Dedifferentiated amniotic fluid mesenchymal stem cell (primary cell): ENCODE measurements at regions not wholly inside any gene's neighbourhood (a gene's known extent, or its start where the extent isn't known, plus 50 kb on each side); places are given as distances from the start of the nearest gene placed in this dataset.
A peak's percentile ranks its signal among the peaks of the same experiment; 100 is the strongest.
"Not testable (repeated sequence)": the region's sequence is repeated elsewhere in the genome, so short reads cannot be mapped to it uniquely, and the experiment has no call there.

Experiments used
- DNase-seq: peaks from one replicate; pipeline ENCODE4 v3.0.0-alpha.2; 2016; ENCODE audit errors: extremely low spot score

DNA sequence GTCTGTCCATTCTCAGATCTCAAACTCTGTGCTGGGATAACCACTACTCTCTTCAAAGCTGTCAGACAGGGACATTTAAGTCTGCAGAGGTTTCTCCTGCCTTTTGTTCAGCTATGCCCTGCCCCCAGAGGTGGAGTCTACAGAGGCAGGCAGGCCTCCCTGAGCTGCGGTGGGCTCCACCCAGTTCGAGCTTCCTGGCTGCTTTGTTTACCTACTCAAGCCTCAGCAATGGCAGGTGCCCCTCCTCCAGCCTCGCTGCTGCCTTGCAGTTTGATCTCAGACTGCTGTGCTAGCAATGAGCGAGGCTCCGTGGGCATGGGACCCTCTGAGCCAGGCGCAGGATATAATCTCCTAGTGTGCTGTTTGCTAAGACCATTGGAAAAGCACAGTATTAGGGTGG is 53.1 kb upstream of the HUNK start:
- DNase-seq: not testable (repeated sequence)

DNA sequence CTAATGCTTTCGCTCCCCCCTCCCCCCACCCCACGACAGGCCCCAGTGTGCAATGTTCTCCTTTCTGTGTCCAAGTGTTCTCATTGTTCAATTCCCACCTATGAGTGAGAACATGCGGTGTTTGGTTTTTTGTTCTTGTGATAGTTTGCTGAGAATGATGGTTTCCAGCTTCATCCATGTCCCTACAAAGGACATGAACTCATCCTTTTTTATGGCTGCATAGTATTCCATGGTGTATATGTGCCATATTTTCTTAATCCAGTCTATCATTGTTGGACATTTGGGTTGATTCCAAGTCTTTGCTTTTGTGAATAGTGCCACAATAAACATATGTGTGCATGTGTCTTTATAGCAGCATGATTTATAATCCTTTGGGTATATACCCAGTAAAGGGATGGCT is 58.5 kb upstream of the HUNK start:
- DNase-seq: not testable (repeated sequence)

DNA sequence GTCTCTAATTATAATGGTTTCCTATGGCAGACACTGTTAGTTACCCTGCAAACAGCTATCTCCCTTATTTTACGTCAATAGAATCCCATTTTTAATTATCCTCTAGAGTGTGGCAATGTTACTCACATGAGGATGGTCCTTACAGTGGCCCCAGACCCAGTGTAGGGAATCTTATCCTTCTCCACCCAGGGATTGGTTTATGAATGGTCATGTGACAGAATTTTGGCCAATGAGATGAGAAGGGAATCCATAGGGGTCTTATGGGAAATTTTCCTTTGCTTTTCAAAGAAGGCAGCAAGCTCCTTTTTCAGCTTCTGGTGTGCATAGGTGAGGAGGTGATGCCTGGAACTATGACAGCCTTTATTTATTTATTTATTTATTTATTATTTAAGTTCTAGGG is 59.0 kb upstream of the HUNK start:
- no peak for DNase-seq

DNA sequence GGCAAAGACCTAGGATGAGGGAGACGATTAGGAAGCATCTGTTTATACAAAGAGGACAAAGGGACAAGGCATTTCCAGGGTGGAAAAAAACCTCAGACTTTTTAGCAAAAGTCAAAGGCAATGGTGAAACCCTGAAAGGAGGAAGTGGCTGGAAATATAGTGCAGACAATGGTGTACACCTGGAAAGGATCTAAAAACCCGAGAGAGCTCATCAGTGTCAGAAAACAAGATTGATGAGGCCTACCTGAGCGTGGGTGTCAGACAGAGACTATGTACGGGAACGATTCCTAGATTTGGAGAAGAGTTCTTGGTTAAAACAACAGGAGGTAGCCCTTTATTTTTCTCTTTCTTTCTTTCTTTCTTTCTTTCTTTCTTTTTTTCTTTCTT is 68.8 kb upstream of the HUNK start:
- DNase-seq: no peak

DNA sequence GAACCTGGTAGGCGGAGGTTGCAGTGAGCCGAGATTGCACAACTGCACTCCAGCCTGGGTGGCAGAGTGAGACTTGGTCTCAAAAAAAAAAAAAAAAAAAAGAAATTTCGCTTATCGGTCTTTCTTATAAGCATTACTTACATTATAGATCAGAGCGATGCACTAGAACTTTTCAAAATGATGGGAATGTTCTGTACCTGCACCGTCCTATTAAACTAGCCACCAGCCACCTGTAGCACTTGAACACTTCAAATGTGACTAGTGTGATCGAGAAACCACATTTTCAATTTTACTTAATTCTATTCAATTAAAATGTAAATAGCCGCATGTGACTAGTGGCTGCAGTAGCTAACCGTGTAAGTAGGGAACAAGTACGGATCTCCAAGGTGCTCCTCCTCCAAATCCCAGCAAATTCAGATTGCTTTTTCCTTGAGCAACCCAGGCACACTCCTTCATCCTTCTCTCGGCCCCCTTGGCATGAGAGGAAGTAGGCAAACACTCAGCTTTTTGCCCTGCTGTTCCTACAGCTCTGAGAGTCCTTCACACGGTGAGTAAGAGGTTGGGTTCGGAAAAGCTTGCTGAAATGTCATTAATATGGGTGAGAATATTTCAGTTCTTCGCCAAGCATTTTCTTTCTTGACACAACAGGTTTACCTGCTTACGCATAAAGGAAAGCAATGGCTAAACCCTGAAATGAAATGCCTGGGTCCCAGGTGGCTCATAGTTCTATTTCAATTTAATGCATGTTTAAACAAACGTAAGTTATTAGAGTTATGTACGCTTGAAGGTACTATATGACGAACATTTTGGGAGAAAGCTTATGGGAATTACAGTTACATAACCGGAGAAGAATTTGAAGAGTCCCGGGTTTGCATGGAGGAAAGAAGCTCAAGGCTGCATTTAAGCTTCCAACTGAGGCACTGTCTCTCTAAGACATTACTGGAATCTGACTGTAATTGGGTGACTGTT is 69.5 kb upstream of the HUNK start:
- no peak for DNase-seq

DNA sequence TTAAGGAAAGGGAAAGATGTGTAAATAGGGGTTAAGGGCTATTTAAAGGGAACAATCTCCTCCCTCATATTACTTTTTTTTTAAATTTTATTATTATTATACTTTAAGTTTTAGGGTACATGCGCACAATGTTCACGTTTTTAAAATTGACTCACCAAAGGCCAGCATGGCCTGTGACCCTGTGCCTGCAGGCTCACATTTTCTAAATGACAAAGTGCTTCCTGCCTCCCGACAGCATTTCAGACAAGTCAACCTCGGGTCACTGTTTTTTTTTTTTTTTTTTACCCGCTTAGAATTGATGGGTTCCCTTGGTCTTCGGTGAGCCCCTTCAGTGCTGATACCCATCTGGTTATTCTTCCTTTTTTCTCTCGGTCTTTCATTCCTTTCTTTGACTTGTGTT is 70.4 kb upstream of the SCAF4 start:
- DNase-seq: no peak

DNA sequence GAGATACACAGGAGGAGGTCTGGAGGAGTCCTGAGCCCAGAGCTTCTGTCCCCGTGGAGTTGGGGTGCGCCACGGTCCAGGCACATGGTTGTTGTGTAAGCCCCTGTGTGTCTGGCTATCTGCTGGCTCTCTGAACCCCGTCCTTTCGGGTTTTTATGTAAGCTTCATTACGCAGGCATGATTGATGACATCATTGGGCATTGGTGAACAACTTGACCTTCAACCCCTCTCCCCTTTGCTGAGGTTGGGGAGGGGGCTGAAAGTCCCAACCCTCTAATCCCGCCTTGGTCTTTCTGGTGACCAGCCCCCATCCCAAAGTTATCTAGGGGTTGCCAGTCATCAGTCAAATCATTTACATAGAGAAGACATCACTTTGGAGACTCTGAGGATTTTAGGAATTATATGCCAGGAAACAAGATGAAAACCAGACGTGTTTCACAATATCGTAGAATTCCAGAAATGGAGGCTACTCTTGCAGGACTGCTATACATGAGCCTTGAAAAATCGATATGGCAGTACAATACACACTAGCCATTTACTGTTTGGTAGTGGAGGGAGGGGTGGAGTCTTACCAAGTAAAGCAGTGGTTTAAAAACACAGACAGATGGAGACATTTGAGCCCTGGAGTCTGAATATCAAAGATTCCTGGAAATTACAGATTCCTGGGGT is 69.8 kb upstream of the SCAF4 start:
- no peak for DNase-seq

DNA sequence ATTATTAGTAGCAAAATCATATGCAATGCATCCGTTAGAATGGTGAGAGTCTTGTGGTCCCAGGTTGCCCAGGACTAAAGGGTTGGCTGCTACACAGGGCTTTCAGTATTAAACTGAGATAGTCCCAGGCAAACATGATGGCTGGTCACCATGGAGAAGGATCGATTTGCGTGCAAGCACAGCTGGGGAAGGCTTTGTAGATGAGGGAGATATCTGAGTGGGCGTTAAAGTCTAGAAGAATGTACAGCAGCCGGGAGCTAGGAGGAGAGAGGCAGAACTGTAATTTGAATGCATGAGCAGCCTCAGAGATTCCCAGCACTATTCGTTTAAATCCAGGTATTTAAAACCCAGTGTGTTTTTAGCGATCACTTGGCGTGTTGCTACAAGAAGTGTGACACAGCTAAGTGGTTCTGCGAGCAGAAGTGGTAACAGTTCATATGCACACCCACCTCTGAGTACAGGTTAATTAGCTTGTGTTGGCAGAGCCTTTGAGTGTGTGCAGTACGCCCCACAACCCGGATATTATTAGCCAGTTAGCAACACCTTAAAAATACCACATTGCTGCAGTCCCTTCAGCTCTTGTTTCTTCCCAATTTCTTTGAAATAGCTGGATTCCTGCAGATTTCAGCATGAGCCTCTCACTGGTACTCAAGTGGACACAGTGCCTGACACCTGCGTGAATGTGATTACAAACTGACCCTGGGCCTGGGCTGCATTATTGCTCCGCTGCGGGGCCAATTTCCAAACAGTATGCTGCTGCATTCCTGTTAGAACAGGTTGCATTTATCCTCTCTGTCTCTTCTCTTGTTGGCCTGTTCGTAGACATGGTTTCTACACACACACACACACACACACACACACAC is 67.2 kb upstream of the SCAF4 start:
- DNase-seq: no peak

DNA sequence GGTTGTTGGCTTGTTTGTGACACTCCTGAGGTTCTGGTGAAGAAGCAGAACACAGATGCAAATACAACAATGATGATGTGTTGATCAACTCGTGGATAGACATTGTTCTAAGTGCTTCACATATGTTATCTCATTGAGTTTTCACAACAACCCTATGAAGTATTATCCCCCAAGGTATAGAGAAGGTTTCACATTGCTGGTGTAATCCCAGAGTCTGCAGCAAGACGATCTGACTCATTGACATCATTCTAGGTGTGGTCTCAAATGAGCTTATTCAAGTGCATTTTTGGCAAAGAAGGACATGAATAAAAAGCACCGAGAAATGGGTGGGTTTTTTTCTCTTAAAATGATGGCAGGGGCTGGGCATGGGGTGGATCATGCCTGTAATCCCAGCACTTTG is 64.1 kb upstream of the SCAF4 start:
- DNase-seq: no peak

DNA sequence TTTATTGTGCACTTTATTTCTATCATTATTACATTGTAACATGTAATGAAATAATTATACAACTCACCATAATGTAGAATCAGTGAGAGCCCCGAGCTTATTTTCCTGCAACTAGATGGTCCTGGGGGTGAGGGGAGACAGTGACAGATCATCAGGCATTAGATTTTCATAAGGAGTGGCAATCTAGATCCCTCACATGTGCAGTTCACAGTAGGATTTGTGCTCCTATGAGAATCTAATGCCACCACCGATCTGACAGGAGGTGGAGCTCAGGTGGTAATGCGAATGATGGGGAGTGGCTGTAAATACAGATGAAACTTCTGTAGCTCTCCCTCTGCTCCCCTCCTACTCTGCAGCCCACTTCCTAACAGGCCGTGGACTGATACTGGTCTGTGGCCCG is 58.5 kb upstream of the SCAF4 start:
- not testable (repeated sequence) for DNase-seq

DNA sequence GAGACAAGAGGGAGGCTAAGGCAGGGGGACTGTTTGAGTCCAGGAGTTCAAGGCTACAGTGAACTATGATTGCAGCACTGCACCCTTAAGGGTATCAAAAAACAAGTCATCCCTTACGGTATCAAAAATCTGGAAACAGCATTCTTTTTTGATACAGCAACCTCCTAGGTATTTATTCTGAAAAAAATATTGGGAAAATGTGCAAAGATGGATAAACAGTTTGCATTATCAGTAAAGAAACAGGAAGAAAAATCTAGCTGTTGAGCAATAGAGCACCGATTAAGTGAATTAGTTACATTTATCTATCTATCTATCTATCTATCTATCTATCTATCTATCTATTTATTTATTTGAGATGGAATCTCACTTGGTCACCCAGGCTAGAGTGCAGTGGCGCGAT is 56.7 kb upstream of the SCAF4 start:
- DNase-seq: no peak

DNA sequence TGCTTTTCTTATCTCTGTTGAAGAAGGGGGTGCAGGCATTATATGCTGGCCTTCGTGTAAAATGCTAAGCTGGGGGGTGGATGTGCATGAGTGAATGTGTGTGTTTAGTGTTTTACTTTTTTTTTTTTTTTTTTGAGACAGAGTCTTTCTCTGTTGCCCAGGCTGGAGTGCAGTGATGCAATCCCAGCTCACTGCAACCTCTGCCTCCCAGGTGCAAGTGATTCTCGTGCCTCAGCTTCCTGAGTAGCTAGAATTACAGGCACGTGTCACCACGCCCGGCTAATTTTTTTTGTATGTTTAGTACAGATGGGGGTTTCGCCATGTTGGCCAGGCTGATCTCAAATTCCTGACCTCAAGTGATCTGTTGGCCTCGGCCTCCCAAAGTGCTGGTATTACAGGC is 55.8 kb upstream of the SCAF4 start:
- DNase-seq: not testable (repeated sequence)

DNA sequence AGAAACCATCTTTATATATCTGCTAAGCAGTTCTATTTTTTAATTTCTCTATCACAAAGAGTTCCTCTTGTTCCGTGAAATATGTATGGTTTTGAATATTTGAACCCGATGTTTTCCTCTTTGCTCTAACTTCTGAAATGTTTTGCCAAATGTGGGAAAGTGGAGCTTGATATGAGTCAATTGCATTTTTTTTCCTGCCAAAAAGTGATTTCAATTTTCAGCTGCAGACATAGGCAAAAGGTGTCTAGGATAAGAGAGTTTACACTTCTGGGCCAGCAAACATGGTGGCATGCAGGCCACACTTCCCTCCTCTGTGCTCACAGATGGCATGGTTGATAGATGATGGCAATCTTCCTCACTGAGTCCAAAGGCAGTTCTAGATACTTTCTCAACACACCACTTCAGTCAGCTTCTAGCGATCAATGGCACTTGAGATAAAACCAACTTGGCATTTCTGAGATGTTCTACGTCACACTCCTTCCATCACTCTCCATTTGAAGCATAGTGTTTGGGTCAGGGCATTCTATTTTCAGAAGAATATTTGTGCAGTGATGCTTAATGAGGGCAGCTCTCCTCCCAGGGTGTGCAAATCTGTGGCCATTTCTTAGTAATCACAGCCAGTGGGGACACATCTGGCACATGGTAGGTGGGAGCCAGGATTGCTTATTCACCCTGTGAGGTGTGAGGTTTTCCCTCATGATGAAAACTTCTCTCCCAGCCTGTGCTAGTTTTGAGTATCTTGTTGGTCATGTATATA is 54.4 kb upstream of the SCAF4 start:
- DNase-seq: no peak

DNA sequence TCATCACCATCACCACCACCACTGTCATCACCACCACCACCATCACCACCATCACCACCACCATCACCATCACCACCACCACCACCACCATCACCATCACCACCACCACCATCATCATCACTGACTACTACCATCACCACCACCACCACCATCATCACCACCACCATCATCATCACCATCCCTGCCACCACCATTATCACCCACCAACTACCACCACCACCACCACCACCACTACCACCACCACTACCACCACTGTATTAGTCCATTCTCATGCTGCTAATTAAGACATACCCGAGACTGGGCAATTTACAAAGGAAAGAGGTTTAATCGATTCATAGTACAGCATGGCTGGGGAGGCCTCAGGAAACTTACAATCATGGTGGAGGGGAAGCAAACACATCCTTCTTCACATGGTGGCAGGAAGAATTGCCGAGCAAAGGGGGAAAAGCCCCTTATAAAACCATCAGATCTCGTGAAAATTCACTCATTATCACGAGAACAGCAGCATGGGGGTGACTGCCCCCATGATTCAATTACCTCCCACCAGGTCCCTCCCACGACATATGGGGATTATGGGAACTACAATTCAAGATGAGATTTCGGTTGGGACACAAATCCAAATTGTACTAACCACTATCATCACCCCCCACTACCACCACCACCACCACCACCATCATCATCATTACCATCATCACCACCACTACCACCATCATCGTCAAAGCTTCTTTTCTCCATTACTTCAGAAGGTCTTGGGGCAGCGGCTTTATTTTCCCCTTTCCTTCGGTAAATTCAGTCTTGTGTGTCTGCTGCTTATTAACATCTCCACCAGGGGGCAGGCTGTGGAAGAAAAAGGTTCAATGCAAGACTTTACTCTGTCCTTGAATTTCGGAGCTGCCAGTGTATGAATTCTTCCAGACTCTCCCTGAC is 53.6 kb upstream of the SCAF4 start:
- peak; percentile 82 for DNase-seq

DNA sequence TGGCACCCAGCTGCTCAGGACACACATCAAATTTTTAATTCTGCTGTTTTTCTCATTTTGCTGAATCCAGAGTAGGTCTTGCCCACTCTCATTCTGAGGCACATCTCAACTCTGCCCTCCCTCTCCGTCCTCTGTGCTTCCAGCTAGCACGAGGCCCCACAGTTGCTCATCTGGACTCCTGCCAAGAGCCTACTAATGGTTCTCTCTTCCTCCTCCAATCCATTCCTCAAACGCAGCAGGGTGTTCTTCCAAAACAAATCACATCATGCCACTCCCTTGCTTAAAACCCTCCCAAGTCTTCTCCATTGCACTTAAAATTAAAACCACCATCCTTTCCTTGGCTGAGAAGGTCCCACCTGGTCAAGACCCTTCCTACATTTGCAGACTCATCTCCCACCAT is 49.8 kb upstream of the SCAF4 start:
- DNase-seq: no peak
